HEK293T (cell line): ENCODE measurements at regions not wholly inside any gene's neighbourhood (a gene's known extent, or its start where the extent isn't known, plus 50 kb on each side); places are given as distances from the start of the nearest gene placed in this dataset.

Source experiments
- BHLHE40 ChIP-seq: fragments of 450-650 bp; IDR thresholded peaks from 2 replicates; pipeline ENCODE4 v1.6.1; 2016; ENCODE audit warnings: mild to moderate bottlenecking, moderate library complexity, borderline replicate concordance
- ELF4 ChIP-seq: fragments of 450-650 bp; IDR thresholded peaks from 2 replicates; pipeline ENCODE4 v1.6.1; 2017; ENCODE audit warnings: antibody characterized with exemption
- FOXA1 ChIP-seq: fragments of 450-650 bp; IDR thresholded peaks from 2 replicates; pipeline ENCODE4 v1.6.1; 2016; ENCODE audit warnings: mild to moderate bottlenecking
- L3MBTL2 ChIP-seq: fragments of 450-650 bp; conservative IDR thresholded peaks from 2 replicates; pipeline ENCODE4 v1.6.1; 2016; ENCODE audit warnings: mild to moderate bottlenecking
- LEF1 ChIP-seq: fragments of 450-650 bp; IDR thresholded peaks from 2 replicates; pipeline ENCODE4 v1.6.1; 2017; ENCODE audit warnings: mild to moderate bottlenecking, borderline replicate concordance
- PKNOX1 ChIP-seq: fragments of 450-650 bp; IDR thresholded peaks from 2 replicates; pipeline ENCODE4 v1.6.1; 2016
- SP1 ChIP-seq: fragments of 450-650 bp; IDR thresholded peaks from 2 replicates; pipeline ENCODE4 v1.6.1; 2017
- SUZ12 ChIP-seq: fragments of 450-650 bp; IDR thresholded peaks from 2 replicates; pipeline ENCODE4 v1.6.1; 2016; ENCODE audit warnings: mild to moderate bottlenecking
- ZNF384 ChIP-seq: fragments of 450-650 bp; IDR thresholded peaks from 2 replicates; pipeline ENCODE4 v1.6.1; 2016

- no peak for TF ChIP-seq ELF4
- TF ChIP-seq SP1, result no peak
- TF ChIP-seq PKNOX1, result no peak
- no peak for TF ChIP-seq L3MBTL2
- TF ChIP-seq LEF1, result no peak
- no peak for TF ChIP-seq BHLHE40
- TF ChIP-seq SUZ12, result no peak
- TF ChIP-seq ZNF384, result no peak
- no peak for TF ChIP-seq FOXA1
These were observed 435.8 kb downstream of the GPAM start for GRCh38 chr10:111747751-111748150.
